ENCODE measurements at regions not wholly inside any gene's neighbourhood (a gene's known extent, or its start where the extent isn't known, plus 50 kb on each side); places are given as distances from the start of the nearest gene placed in this dataset.

- TF ChIP-seq KDM5A (IDR thresholded peaks at IDR 0.05; ENCODE audit: low read length) (no peak), KDM4A (IDR thresholded peaks at IDR 0.05; ENCODE audit: low read depth, low read length, severe bottlenecking) (no peak), CTCF (IDR thresholded peaks at IDR 0.05; ENCODE audit: control extremely low read depth in 1 of 3, insufficient read depth in 1 of 3, low read depth in 1 of 3, low read length in 3 of 3) (peak in 1 of 3 experiments; percentile 41; a peak in 1 of 4 replicates), POLR2A (IDR thresholded peaks at IDR 0.05; ENCODE audit: control extremely low read depth in 1 of 2, low read depth in 2 of 2, low read length in 2 of 2) (no peak), RAD21 (IDR thresholded peaks at IDR 0.05 in 1 of 2, conservative IDR thresholded peaks at IDR 0.05 in 1 of 2; ENCODE audit: low read depth in 2 of 2, low read length in 2 of 2) (peak; percentile 52 to 58), YY1 (IDR thresholded peaks at IDR 0.05; ENCODE audit: low read depth, low read length) (no peak)
These were observed 200.7 kb downstream of the CHRM3 start for GRCh38 chr1:239587066-239587465.

Data from H1 (cell line).